ENCODE measurements at regions not wholly inside any gene's neighbourhood (a gene's known extent, or its start where the extent isn't known, plus 50 kb on each side); places are given as distances from the start of the nearest gene placed in this dataset.
"Not testable (repeated sequence)": the region's sequence is repeated elsewhere in the genome, so short reads cannot be mapped to it uniquely, and the experiment has no call there.

- H3K27ac Mint-ChIP-seq: no peak overlapping the region
- H3K4me3 Mint-ChIP-seq: no peak overlapping the region
- H3K9me3 Mint-ChIP-seq: peaks cover 0 to 4% (median 0%) of the 10 kb centered on the region in 9 donors
- no peak for ATAC-seq
- no peaks in the 10 kb centered on the region for H3K36me3 Mint-ChIP-seq
- DNase-seq: no peak
- H3K4me1 Mint-ChIP-seq: no peaks in the 10 kb centered on the region
- peaks cover 5 to 24% (median 10%) of the 10 kb centered on the region in 5 donors for H3K27me3 Mint-ChIP-seq
- POLR2A ChIA-PET: no interaction called here
Measured at GRCh38 chr2:133986081-133986837, 267.6 kb upstream of the MGAT5 start.

GRCh38 chr2:133986881-133987795 lies 266.7 kb upstream of the MGAT5 start:
- ATAC-seq (no peak), DNase-seq (no peak)
- Mint-ChIP-seq H3K4me1 (no peaks in the 10 kb centered on the region), H3K27ac (no peak overlapping the region), H3K9me3 (peaks cover 0 to 4% (median 0%) of the 10 kb centered on the region in 9 donors), H3K4me3 (no peak overlapping the region), H3K27me3 (peaks cover 5 to 33% (median 10%) of the 10 kb centered on the region in 5 donors), H3K36me3 (no peaks in the 10 kb centered on the region)
- POLR2A ChIA-PET: no interaction called here

- no peak for DNase-seq
- peaks cover 9 to 43% (median 15%) of the 10 kb centered on the region in 5 donors for H3K27me3 Mint-ChIP-seq
- H3K4me3 Mint-ChIP-seq: no peak overlapping the region
- no peaks in the 10 kb centered on the region for H3K36me3 Mint-ChIP-seq
- POLR2A ChIA-PET: no interaction called here
- no peaks in the 10 kb centered on the region for H3K4me1 Mint-ChIP-seq
- no peak for ATAC-seq
- peaks cover 0 to 4% (median 0%) of the 10 kb centered on the region in 9 donors for H3K9me3 Mint-ChIP-seq
- no peak overlapping the region for H3K27ac Mint-ChIP-seq
Measured at GRCh38 chr2:133988316-133988891, 265.5 kb upstream of the MGAT5 start.

- no peak for ATAC-seq
- no peak for DNase-seq
- Mint-ChIP-seq H3K4me1 (no peaks in the 10 kb centered on the region), H3K27me3 (peaks cover 11 to 45% (median 16%) of the 10 kb centered on the region in 5 donors), H3K36me3 (no peaks in the 10 kb centered on the region), H3K9me3 (no peaks in the 10 kb centered on the region), H3K4me3 (no peak overlapping the region), H3K27ac (no peak overlapping the region)
- POLR2A ChIA-PET: no interaction called here
Measured at GRCh38 chr2:133991606-133992168, 262.2 kb upstream of the MGAT5 start.

GRCh38 chr2:133992454-133992853 lies 261.4 kb upstream of the MGAT5 start:
- Mint-ChIP-seq H3K27ac (no peak overlapping the region), H3K4me1 (no peaks in the 10 kb centered on the region), H3K4me3 (no peak overlapping the region), H3K36me3 (no peaks in the 10 kb centered on the region), H3K27me3 (peaks cover 13 to 45% (median 16%) of the 10 kb centered on the region in 5 donors), H3K9me3 (no peaks in the 10 kb centered on the region)
- DNase-seq (no peak), ATAC-seq (no peak)
- POLR2A ChIA-PET: no interaction called here

GRCh38 chr2:133993160-133993559 lies 260.7 kb upstream of the MGAT5 start:
- no peak for ATAC-seq
- H3K4me1 Mint-ChIP-seq: no peaks in the 10 kb centered on the region
- no peak overlapping the region for H3K27ac Mint-ChIP-seq
- DNase-seq: no peak
- POLR2A ChIA-PET: no interaction called here
- peaks cover 0 to 4% (median 0%) of the 10 kb centered on the region in 9 donors for H3K9me3 Mint-ChIP-seq
- no peak overlapping the region for H3K4me3 Mint-ChIP-seq
- peaks cover 0 to 3% (median 0%) of the 10 kb centered on the region in 3 donors for H3K36me3 Mint-ChIP-seq
- peaks cover 13 to 45% (median 17%) of the 10 kb centered on the region in 5 donors for H3K27me3 Mint-ChIP-seq

- DNase-seq, H3K9me3 Mint-ChIP-seq, POLR2A ChIA-PET, H3K36me3 Mint-ChIP-seq, H3K27ac Mint-ChIP-seq, H3K4me1 Mint-ChIP-seq, ATAC-seq, H3K4me3 Mint-ChIP-seq: not testable (repeated sequence)
- H3K27me3 Mint-ChIP-seq: peaks cover 4 to 31% (median 15%) of the 10 kb centered on the region in 5 donors
Measured at GRCh38 chr2:133998726-133999125, 255.1 kb upstream of the MGAT5 start.

- Mint-ChIP-seq H3K9me3 (peaks cover 0 to 4% (median 0%) of the 10 kb centered on the region in 9 donors), H3K4me1 (no peaks in the 10 kb centered on the region), H3K27me3 (peaks cover 10 to 31% (median 13%) of the 10 kb centered on the region in 5 donors), H3K4me3 (no peak overlapping the region), H3K36me3 (peaks cover 0 to 3% (median 0%) of the 10 kb centered on the region in 3 donors), H3K27ac (no peak overlapping the region)
- no peak for DNase-seq
- POLR2A ChIA-PET: no interaction called here
- ATAC-seq: no peak
Measured at GRCh38 chr2:134002391-134002790, 251.5 kb upstream of the MGAT5 start.

- Mint-ChIP-seq H3K4me3 (no peak overlapping the region), H3K36me3 (peaks cover 0 to under 1% (median 0%) of the 10 kb centered on the region in 3 donors), H3K4me1 (no peaks in the 10 kb centered on the region), H3K9me3 (peaks cover 0 to 1% (median 0%) of the 10 kb centered on the region in 9 donors), H3K27ac (no peak overlapping the region), H3K27me3 (peaks cover 7 to 31% (median 11%) of the 10 kb centered on the region in 5 donors)
- ATAC-seq (no peak), DNase-seq (no peak)
- POLR2A ChIA-PET: no interaction called here
Measured at GRCh38 chr2:134002921-134003320, 251.0 kb upstream of the MGAT5 start.

- POLR2A ChIA-PET: no interaction called here
- Mint-ChIP-seq H3K9me3 (no peaks in the 10 kb centered on the region), H3K27me3 (peaks cover 3 to 21% (median 8%) of the 10 kb centered on the region in 5 donors), H3K36me3 (no peaks in the 10 kb centered on the region), H3K4me3 (no peak overlapping the region), H3K27ac (no peak overlapping the region), H3K4me1 (no peaks in the 10 kb centered on the region)
- ATAC-seq (no peak), DNase-seq (no peak)
Measured at GRCh38 chr2:134004467-134004866, 249.4 kb upstream of the MGAT5 start.

- DNase-seq (no peak), ATAC-seq (no peak)
- H3K36me3 Mint-ChIP-seq: no peaks in the 10 kb centered on the region
- H3K9me3 Mint-ChIP-seq: no peaks in the 10 kb centered on the region
- no peak overlapping the region for H3K4me3 Mint-ChIP-seq
- no peaks in the 10 kb centered on the region for H3K4me1 Mint-ChIP-seq
- POLR2A ChIA-PET: no interaction called here
- H3K27ac Mint-ChIP-seq: no peak overlapping the region
- peaks cover 0 to 7% (median 2%) of the 10 kb centered on the region in 5 donors for H3K27me3 Mint-ChIP-seq
Measured at GRCh38 chr2:134008837-134009236, 245.0 kb upstream of the MGAT5 start.

- no peak for DNase-seq
- Mint-ChIP-seq H3K4me1 (no peaks in the 10 kb centered on the region), H3K4me3 (no peak overlapping the region), H3K9me3 (no peaks in the 10 kb centered on the region), H3K27ac (no peak overlapping the region), H3K27me3 (peaks cover 0 to 7% (median 0%) of the 10 kb centered on the region in 5 donors), H3K36me3 (no peaks in the 10 kb centered on the region)
- ATAC-seq: no peak
- POLR2A ChIA-PET: no interaction called here
Measured at GRCh38 chr2:134009440-134009839, 244.4 kb upstream of the MGAT5 start.

GRCh38 chr2:134009906-134010305 lies 244.0 kb upstream of the MGAT5 start:
- ATAC-seq, H3K4me3 Mint-ChIP-seq, H3K27me3 Mint-ChIP-seq, DNase-seq, H3K4me1 Mint-ChIP-seq, H3K27ac Mint-ChIP-seq, H3K9me3 Mint-ChIP-seq, H3K36me3 Mint-ChIP-seq, POLR2A ChIA-PET: not testable (repeated sequence)
